Stimulated activated CD8-positive, alpha-beta memory T cell treated with anti-CD3 and anti-CD28 coated beads, Interleukin-4, amount 100 ng/mL, for 48 hours (primary cell): ENCODE measurements at regions not wholly inside any gene's neighbourhood (a gene's known extent, or its start where the extent isn't known, plus 50 kb on each side); places are given as distances from the start of the nearest gene placed in this dataset.

Experiments used
- DNase-seq: peaks from one replicate; pipeline ENCODE4 v3.0.0-alpha.2; 2020

GRCh38 chr2:60400462-60401246 is 152.8 kb downstream of the BCL11A start:
- DNase-seq, result no peak

- DNase-seq, result no peak
These were observed 159.0 kb downstream of the BCL11A start for GRCh38 chr2:60394463-60394862.

- DNase-seq, result no peak
These were observed 161.6 kb downstream of the BCL11A start for GRCh38 chr2:60391649-60392375.

GRCh38 chr2:60391230-60391629 is 162.2 kb downstream of the BCL11A start:
- no peak for DNase-seq

DNA sequence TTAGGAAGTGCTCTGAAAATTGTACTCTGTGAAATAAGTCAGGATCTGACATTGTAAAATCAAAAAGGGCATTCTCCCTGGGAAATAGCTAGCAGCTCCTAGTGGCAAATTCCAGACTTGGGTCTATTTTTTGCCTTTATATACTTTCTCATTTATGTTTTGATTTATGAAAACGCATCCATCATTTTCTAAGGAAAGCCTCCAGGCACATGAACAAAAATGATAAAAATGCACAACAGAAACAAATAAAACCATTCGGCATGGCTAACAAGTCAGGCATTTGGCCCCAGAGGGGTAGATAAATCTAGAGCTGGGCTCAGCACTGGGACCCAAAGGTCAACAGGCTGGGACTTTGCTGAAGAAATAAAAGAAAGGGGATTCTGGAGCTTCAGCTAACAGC is 167.0 kb downstream of the BCL11A start:
- no peak for DNase-seq

GRCh38 chr2:60385648-60386047 is 167.8 kb downstream of the BCL11A start:
- no peak for DNase-seq

- no peak for DNase-seq
These were observed 169.9 kb downstream of the BCL11A start for GRCh38 chr2:60383401-60384143.

- DNase-seq, result no peak
These were observed 173.0 kb downstream of the BCL11A start for GRCh38 chr2:60380411-60380810.

GRCh38 chr2:60379684-60380083 is 173.8 kb downstream of the BCL11A start:
- DNase-seq, result no peak

- DNase-seq, result no peak
These were observed 174.2 kb downstream of the BCL11A start for GRCh38 chr2:60379216-60379615.

DNA sequence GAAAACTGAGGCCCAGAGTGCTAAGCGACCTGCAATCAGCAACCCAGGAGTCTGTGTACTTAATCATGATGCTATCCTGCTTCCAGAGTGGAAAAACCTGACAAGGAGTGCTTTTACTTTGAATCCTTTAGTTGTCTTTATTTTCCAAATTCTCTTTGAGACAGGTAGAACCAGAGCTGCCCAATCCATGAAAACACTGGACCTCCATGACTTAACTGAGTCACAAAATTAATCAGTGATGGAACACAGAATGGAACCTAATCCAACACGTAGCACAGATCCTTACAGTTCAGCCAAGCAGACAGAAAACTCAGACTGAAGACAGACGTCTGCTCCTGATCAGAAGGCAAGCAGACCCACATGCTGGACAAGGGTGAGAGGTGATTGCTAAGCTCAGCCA is 175.6 kb downstream of the BCL11A start:
- DNase-seq, result no peak

DNA sequence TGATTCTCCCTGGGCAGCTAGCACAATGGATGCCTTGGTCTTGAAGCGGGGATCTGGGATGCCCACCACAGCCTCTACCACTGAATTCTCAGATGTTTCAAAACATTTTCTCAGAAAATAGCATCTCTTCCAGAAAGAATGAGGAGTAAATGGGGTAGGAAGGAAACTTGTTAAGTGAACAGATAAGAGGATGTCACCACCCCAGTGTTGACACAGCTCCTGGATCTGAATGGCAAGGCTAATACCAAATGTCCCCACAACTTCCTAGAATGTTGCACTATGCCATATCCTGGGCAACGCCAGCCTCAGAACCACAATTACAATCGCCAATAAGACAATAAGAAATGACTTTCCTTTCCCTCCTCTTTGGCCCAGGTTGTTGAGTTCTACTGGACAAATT is 177.2 kb downstream of the BCL11A start:
- DNase-seq, result no peak

GRCh38 chr2:60371681-60372080 is 181.8 kb downstream of the BCL11A start:
- no peak for DNase-seq

- no peak for DNase-seq
These were observed 182.2 kb downstream of the BCL11A start for GRCh38 chr2:60371219-60371618.

DNA sequence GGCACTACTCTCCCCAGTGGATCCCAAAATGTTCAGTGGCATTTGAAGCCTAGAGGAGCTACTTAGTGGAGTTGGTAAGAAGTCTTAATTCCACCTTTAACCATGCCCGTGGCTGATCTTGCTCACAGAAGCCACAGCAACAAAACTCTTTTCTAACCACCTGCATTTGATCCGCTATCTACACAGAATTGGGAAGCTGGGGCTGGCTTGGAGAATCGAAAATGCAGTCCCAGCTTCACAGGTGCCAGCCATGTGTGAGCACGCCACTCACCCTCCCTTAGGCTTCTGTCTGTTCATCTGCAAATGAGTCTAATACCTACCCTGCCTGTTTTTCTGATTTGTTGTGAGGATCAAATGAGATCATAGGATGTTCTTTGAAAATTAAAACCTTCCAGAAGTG is 182.6 kb downstream of the BCL11A start:
- DNase-seq, result no peak

- DNase-seq, result no peak
These were observed 185.0 kb downstream of the BCL11A start for GRCh38 chr2:60368456-60368855.

DNA sequence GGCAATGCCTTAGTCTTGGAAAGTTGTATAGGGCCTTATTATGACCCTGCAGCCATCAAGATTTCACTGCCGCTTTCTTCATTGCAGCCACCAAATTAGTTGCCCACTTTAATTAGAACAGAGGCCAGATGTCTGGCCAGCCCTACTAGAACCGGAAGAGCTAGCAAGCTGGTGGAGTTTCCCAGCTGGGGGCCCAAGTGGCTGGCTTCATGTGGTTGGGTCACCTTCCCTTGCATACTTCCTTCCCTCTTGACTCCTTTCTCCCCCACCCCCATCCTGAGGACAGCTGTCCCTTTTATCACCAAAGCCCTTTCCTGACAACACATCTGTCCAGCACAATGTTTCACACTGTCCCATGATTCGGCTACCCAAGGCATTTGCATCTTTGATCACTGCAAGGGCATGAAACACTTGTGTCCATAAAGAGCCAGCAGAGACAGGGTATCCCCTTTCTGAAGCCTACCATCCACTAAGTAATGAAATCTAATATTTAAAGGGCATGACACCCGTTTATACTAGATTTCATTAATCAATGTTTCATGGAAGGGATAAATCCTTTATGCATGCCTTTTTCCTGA is 187.2 kb downstream of the BCL11A start:
- no peak for DNase-seq

DNA sequence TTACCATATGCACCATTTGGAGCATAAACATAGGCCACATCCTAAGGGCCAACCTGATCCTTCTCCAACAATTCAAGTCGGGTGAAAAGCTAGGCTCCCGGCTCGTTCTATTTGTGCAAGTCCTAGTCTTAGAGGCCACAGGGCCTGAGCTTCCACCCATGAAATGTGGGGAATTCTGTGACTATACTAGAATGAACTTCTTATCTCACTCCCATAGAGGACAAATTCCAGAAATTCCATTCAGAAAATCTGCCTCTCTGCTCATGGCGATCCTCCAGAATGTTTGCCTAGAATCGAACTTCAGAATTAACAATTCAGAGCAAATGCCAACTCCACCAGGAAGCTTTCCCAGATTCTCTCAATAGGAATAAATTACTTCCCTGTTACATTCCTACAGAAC is 187.9 kb downstream of the BCL11A start:
- no peak for DNase-seq

DNA sequence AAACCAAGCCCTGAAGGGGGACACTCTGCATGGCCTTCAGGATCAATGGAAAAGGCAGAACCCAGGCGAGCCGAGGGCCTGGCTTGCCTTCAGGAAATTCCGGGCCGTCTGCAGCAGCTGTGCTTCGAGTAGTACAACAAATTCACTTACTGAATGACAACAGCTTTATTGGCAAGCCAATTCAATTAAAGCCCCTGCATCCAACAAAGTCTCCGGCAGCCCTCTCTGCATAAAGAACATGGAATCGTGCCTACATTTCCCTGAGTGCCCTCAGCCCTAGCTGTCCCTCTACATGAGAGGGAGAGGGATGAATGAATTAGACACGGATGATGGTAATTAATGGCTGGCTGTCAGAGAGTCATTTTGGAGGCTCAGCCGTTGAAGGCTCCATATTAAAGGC is 189.0 kb downstream of the BCL11A start:
- DNase-seq, result no peak

DNA sequence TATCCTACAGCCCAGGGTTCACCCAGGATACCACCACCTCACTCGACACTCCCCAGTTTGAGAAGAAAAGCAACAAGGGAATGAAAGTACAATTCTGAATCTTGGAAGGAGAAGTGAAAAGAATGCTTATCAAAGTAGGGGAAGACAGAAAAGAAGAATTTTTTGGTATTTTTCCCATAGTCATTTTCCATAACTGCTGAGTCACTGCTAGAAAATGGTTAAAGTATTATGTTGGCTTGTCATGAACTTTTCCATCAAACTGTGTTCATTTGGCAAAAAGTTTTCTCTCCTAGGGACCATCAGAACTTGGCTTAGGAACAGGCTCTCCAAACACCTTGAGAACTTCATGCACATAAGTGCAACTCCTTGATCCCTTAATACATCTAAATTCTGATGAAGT is 192.0 kb downstream of the BCL11A start:
- no peak for DNase-seq

DNA sequence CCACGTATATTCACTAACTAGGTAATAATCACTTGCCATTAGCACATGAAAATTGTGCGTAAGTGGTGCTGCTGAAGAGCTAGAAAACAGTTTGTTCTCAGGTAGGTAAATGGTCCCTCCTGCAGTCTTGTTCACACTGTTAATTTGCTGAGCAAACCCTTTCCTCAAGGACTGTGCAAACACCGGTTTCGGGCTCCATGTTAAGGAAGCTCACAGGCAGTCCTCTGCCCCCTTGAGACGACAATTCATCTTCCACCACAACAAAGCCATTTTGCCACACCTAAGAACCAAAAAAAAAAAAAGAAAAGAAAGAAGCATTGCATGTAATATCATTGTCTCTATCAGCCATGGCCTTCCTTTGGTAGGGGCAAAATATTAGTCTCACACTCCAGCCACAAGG is 193.9 kb downstream of the BCL11A start:
- no peak for DNase-seq

DNA sequence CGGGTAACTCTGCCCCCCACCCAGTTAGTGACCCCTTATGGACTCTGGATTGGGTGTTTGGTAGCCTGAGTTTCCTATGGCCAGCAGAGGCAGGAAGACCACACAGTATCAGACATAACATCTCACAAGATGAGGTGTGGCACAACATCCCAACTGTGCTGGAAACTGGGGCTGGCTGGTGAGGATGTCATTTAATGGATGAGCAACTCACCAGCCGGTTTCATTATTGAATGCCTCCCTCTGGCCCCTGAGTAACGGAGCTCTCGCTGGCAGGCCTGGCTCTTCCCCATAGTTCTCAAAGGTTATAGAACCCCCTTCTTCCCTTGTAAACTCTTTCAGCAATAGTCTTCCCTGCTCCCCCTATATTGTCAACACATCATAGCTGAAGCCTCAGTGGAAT is 195.0 kb downstream of the BCL11A start:
- no peak for DNase-seq

DNA sequence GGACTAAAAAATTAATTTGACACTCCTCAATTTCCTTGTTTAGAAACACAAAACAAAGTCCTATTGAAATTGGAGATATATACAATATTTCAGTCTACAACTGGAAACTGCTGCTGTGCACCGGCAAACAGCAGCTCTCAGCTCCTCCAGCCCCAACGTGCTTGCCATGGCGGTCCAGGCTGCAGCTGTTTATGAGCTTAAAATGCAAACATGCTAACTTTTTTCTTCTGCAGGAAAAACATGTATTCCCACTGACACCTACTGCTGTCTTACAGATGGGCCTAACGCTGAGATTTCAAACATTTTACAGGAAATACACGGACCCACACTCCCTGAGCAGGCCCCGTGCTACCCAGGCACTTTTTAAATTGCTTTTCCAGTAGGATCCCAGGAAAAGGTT is 195.5 kb downstream of the BCL11A start:
- DNase-seq, result no peak

DNA sequence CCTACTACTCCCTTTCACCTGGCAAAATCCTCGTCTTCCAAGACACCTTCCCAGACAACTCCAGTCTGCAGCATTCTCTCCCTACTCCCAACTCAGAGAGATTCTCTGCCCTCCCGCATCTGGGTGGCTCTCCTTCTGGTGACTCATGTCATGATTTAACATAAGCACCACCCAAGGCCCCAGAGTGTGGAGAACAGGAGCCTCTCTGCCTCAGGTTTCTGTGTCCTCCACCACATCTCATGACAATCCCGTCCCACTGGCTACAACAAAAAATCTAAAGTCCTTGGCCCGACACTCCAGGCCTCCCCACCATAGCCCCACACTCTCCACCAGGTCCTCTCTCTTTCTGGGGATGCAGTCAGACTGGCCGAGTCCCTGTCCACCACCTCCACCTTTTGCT is 197.1 kb downstream of the BCL11A start:
- DNase-seq, result no peak
